Mucosa of descending colon (tissue), 3 donors: ENCODE measurements at regions not wholly inside any gene's neighbourhood (a gene's known extent, or its start where the extent isn't known, plus 50 kb on each side); places are given as distances from the start of the nearest gene placed in this dataset.

Experiments used
- ATAC-seq: fragments of 200-7000 bp; cut with Tn5 transposase; one replicate; pipeline ENCODE4 v1.9.1; 2020; ENCODE audit warnings: mild to moderate bottlenecking, moderate library complexity
- DNase-seq, 3 donors: peaks; one replicate each; pipeline ENCODE4 v3.0.0-alpha.2; 2020
- H3K36me3 ChIP-seq: fragments of 200-600 bp; one replicate; pipeline ENCODE4 v1.8.0; 2021; ENCODE audit warnings: low read depth, mild to moderate bottlenecking
- H3K4me1 ChIP-seq: fragments of 200-600 bp; one replicate; pipeline ENCODE4 v1.8.0; 2021; ENCODE audit warnings: low read depth, mild to moderate bottlenecking
- H3K4me3 ChIP-seq: fragments of 200-600 bp; one replicate; pipeline ENCODE4 v1.8.0; 2021; ENCODE audit warnings: mild to moderate bottlenecking
- H3K9me3 ChIP-seq: fragments of 200-600 bp; one replicate; pipeline ENCODE4 v1.8.0; 2021; ENCODE audit warnings: mild to moderate bottlenecking
- intact Hi-C, 2 donors: fragments of 100-400 bp; cut with DNase I in 1 of 2; cut with micrococcal nuclease in 1 of 2; formaldehyde crosslinking; loops; one replicate each; pipeline versions ENCODE4 v1.11.0 to v1.11.1; 2022; cut with DNase I, micrococcal nuclease
- TF ChIP-seq, protein P1 (sequence below): fragments of 200-600 bp; IDR thresholded peaks from one replicate; pipeline ENCODE4 v1.8.0; 2022; ENCODE audit warnings: antibody characterized with exemption, mild to moderate bottlenecking
- donor health status: DM: no; HTN: no; CAD: no; lungs with moderate emphysema.
- donor health status: DM: no; HTN: no; CAD: no.
- donor health status: DM: no; HTN: yes; CAD: no.

DNA sequence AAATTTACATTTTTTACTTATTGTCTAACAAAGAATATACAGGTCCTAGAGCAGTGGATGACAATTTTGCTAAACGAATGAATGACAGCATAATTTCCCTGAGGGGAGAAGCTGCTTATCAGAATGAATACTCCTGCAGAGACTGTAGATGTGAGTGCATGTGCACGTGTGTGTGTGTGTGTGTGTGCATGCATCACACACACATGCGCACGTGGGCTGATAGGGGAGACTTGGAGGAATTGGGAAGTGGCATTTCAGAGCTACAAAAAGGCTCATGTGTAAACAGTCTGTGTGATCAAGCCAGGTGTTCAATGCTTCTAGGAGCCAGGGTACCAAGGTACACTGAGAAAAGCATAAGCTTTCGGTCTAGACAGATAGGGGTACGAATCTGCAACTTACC lies 93.5 kb upstream of the SASH1 start:
- DNase-seq, result no peak
- intact Hi-C loops, result loop anchor here in 1 of 2 donors (10.0 kb wide), 1 partner anchor 64 kb away; no protein-coding TSS in a partner anchor
- Histone ChIP-seq H3K9me3 (no peaks in the 10 kb centered on the region), H3K4me3 (no peak overlapping the region), H3K36me3 (no peaks in the 10 kb centered on the region), H3K4me1 (no peaks in the 10 kb centered on the region)
- ATAC-seq, result no peak
- TF ChIP-seq, protein P1, sequence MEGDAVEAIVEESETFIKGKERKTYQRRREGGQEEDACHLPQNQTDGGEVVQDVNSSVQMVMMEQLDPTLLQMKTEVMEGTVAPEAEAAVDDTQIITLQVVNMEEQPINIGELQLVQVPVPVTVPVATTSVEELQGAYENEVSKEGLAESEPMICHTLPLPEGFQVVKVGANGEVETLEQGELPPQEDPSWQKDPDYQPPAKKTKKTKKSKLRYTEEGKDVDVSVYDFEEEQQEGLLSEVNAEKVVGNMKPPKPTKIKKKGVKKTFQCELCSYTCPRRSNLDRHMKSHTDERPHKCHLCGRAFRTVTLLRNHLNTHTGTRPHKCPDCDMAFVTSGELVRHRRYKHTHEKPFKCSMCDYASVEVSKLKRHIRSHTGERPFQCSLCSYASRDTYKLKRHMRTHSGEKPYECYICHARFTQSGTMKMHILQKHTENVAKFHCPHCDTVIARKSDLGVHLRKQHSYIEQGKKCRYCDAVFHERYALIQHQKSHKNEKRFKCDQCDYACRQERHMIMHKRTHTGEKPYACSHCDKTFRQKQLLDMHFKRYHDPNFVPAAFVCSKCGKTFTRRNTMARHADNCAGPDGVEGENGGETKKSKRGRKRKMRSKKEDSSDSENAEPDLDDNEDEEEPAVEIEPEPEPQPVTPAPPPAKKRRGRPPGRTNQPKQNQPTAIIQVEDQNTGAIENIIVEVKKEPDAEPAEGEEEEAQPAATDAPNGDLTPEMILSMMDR, result no peak

DNA sequence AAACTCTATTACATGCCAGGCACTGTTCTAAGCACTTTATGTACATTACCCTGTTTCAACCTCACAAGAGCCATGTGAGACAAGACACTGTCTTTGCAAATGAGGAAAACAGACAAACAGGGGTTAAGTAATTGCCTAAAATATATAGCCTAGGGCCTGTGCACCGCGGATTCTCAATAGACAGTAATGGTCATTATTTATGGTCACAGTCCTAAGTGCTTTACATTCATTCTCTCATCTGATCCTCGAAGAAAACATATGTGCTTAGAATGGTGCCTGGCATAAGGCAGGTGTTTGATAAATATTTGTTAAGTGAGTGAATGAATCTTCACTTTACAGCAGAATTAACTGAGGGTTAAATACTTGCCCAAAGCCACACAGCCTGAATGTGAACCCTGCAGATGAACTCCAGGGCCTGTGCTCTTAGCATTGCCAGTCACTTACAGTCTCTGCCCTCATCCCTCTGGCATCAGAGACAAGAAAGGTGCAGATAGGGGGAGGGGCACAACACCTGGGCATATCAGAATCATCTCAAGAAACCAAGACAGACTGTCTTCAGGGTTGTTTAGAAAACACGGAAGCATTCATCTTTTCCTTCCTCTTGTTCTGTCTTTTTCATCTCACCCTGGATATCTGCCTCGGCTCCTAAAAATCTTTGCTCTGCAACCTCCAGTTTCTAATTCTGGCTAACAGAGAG lies 92.8 kb upstream of the SASH1 start:
- DNase-seq (no peak), ATAC-seq (no peak)
- no peaks in the 10 kb centered on the region for H3K36me3 ChIP-seq
- intact Hi-C loops, result loop anchor here (2.0 to 10.0 kb wide), 2 partner anchors 65 to 73 kb away; no protein-coding TSS in a partner anchor
- H3K4me1 ChIP-seq, result no peaks in the 10 kb centered on the region
- TF ChIP-seq, protein P1, result no peak
- H3K9me3 ChIP-seq, result no peaks in the 10 kb centered on the region
- no peak overlapping the region for H3K4me3 ChIP-seq

DNA sequence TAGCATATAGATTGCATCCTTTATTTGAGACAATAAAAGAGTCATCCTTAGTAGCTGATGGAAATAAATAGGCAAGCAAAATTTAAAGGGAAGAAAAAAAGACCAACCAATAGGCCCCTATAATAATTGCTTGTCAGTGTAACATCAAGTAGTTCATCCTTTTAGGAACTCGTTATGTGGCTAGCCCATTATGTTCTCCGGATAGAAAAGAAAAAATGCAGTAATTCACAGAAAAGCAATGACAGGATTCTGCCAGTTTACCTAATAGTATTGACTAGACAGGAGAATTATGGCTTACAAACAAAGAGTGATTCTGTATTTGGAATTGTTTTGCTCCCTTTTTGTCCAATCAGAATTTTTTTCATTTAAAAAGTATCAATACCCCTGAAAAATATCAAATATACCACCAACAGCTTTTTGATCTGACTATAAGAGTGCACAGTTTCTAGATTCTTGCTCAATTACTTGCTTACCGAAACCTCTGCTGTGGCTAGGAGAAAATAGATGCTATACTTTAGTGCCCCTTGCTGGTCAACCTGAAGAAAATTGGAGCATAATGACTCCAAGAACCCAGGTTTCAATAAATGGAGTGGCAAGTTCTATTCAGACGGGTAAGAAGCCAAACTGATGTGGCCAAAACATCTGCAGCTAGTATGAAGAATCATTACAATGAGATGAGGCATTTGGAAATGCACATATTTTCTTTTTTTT lies 91.5 kb upstream of the SASH1 start:
- no peaks in the 10 kb centered on the region for H3K36me3 ChIP-seq
- no peaks in the 10 kb centered on the region for H3K9me3 ChIP-seq
- H3K4me1 ChIP-seq, result no peaks in the 10 kb centered on the region
- no peak for ATAC-seq
- TF ChIP-seq, protein P1, result no peak
- intact Hi-C loops, result loop anchor here in 1 of 2 donors (2.0 kb wide), 1 partner anchor 74 kb away; no protein-coding TSS in a partner anchor
- no peak overlapping the region for H3K4me3 ChIP-seq
- no peak for DNase-seq

DNA sequence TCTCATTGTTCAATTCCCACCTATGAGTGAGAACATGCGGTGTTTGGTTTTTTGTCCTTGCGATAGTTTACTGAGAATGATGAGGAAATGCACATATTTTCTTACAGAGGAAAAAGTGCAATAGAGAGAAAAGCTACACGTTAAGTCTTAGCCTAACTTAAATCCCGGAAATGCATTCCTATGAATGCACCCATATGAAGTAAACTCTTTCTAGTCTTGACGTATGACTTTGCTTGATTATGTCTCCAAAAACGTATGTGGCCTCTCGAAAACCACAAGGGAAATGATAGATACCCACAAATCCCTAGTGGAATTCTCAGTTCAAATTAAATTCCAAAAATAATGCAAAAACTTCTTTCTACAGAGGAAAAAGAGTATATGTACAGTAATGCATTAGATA lies 90.7 kb upstream of the SASH1 start:
- ATAC-seq (no peak), DNase-seq (no peak)
- intact Hi-C loops, result loop anchor here in 1 of 2 donors (2.0 kb wide), 1 partner anchor 75 kb away; no protein-coding TSS in a partner anchor
- H3K9me3 ChIP-seq, result no peaks in the 10 kb centered on the region
- H3K4me3 ChIP-seq, result no peak overlapping the region
- TF ChIP-seq, protein P1, result no peak
- no peaks in the 10 kb centered on the region for H3K36me3 ChIP-seq
- H3K4me1 ChIP-seq, result no peaks in the 10 kb centered on the region

DNA sequence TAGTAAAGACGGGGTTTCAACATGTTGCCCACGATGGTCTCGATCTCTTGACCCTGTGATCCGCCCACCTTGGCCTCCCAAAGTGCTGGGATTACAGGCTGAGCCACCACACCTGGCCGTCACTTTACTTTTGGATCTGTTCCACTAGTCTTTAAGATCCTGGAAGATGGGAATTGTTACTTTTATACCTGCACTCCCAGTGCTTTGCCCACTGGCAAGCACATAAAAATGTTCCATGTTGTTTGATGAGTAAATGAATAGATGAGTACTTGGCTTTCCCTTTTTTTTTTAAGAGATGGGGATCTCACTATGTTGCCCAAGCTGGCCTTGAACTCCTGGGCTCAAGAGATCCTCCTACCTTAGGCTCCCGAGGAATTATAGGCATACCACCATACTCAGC lies 84.8 kb upstream of the SASH1 start:
- H3K9me3 ChIP-seq, result no peaks in the 10 kb centered on the region
- DNase-seq (no peak), ATAC-seq (no peak)
- H3K4me1 ChIP-seq, result no peaks in the 10 kb centered on the region
- no peaks in the 10 kb centered on the region for H3K36me3 ChIP-seq
- TF ChIP-seq, protein P1, result no peak
- H3K4me3 ChIP-seq, result no peak overlapping the region
- intact Hi-C loops, result no loop called here
